H1 (cell line): ENCODE measurements at regions not wholly inside any gene's neighbourhood (a gene's known extent, or its start where the extent isn't known, plus 50 kb on each side); places are given as distances from the start of the nearest gene placed in this dataset.

Experiments used
- CTCF ChIA-PET: fragments of 300-600 bp; sonication (Branson Sonifier 250); formaldehyde crosslinking; loops from one replicate; lab custom pipeline; 2021; ENCODE audit not compliant: partially characterized antibody; lab: Charles Lee
- POLR2A ChIA-PET: fragments of 300-600 bp; sonication (Branson Sonifier 250); formaldehyde crosslinking; loops from one replicate; lab custom pipeline; 2021; ENCODE audit warnings: inconsistent platforms; ENCODE audit not compliant: partially characterized antibody; lab: Charles Lee
- DNase-seq, 2 experiments: peaks; one replicate each; pipeline versions ENCODE4 v3.0.0 to v3.0.0-alpha.2; 2010 to 2022; ENCODE audit warnings: low spot score in 2 of 2, low read depth in 1 of 2, mixed read lengths in 1 of 2
- FAIRE-seq: peaks from 2 replicates; lab custom pipeline; 2011; peaks lifted over from hg19 to GRCh38; lab: Jason Lieb, UNC
- H2AFZ ChIP-seq: 2 replicates; pipeline ENCODE4 v1.8.1; 2012; ENCODE audit warnings: low read length, inconsistent platforms
- H2AK5ac ChIP-seq: 2 replicates; pipeline ENCODE4 v1.6.1; 2013; ENCODE audit warnings: low read depth, low read length
- H2BK120ac ChIP-seq: replicated peaks from 2 replicates; pipeline ENCODE3; 2013; ENCODE audit warnings: low read depth, low read length, inconsistent platforms
- H2BK12ac ChIP-seq: 2 replicates; pipeline ENCODE4 v1.6.1; 2013; ENCODE audit warnings: low read depth, low read length
- H2BK15ac ChIP-seq: 2 replicates; pipeline ENCODE4 v1.6.1; 2013; ENCODE audit warnings: low read length
- H2BK20ac ChIP-seq: 2 replicates; pipeline ENCODE4 v1.6.1; 2013; ENCODE audit warnings: low read length
- H2BK5ac ChIP-seq: 2 replicates; pipeline ENCODE4 v1.6.1; 2013; ENCODE audit warnings: low read depth, low read length
- H3K14ac ChIP-seq: 2 replicates; pipeline ENCODE4 v1.6.1; 2013; ENCODE audit warnings: inconsistent platforms; ENCODE audit not compliant: insufficient read length
- H3K18ac ChIP-seq: 2 replicates; pipeline ENCODE4 v1.6.1; 2013; ENCODE audit warnings: low read length; ENCODE audit errors: extremely low read depth
- H3K23ac ChIP-seq: 2 replicates; pipeline ENCODE4 v1.6.1; 2013; ENCODE audit warnings: inconsistent platforms; ENCODE audit not compliant: insufficient read length
- H3K23me2 ChIP-seq: 2 replicates; pipeline ENCODE4 v1.6.1; 2013; ENCODE audit warnings: low read depth, low read length
- H3K27ac ChIP-seq: 2 replicates; pipeline ENCODE4 v1.6.1; 2011; ENCODE audit warnings: low read depth, low read length, inconsistent platforms
- H3K27me3 ChIP-seq, 4 experiments: replicated peaks in 1 of 4; 1 replicate in 1 of 4; 2 replicates in 3 of 4; pipeline versions ENCODE4 v1.6.1 to v1.8.1; 2011 to 2013; ENCODE audit warnings: low read length in 3 of 4, mild to moderate bottlenecking in 3 of 4, inconsistent platforms in 2 of 4, mixed read lengths in 2 of 4, moderate library complexity in 1 of 4; ENCODE audit not compliant: control insufficient read depth in 3 of 4, insufficient read depth in 3 of 4; ENCODE audit errors: extremely low read depth in 1 of 4
- H3K36me3 ChIP-seq, 4 experiments: 2 replicates each; pipeline versions ENCODE4 v1.6.1 to v1.8.1; 2011 to 2013; ENCODE audit warnings: mild to moderate bottlenecking in 4 of 4, low read length in 3 of 4, moderate library complexity in 2 of 4, control low read depth in 1 of 4, inconsistent platforms in 1 of 4; ENCODE audit not compliant: insufficient read depth in 4 of 4, control insufficient read depth in 2 of 4
- H3K4ac ChIP-seq: replicated peaks from 2 replicates; pipeline ENCODE3; 2013; ENCODE audit warnings: low read length, low read depth, mixed read lengths, inconsistent platforms; ENCODE audit not compliant: insufficient read length
- H3K4me1 ChIP-seq, 4 experiments: replicated peaks in 1 of 4; 1 replicate in 1 of 4; 2 replicates in 3 of 4; pipeline versions ENCODE4 v1.6.1 to v1.8.1; 2011 to 2013; ENCODE audit warnings: low read length in 3 of 4, inconsistent platforms in 2 of 4, mixed read lengths in 1 of 4; ENCODE audit not compliant: insufficient read depth in 4 of 4, control insufficient read depth in 3 of 4
- H3K4me2 ChIP-seq, 2 experiments: 2 replicates each; pipeline versions ENCODE4 v1.6.1 to v1.8.1; 2011 to 2013; ENCODE audit warnings: low read depth in 2 of 2, low read length in 2 of 2, control low read depth in 1 of 2, inconsistent platforms in 1 of 2, mild to moderate bottlenecking in 1 of 2; ENCODE audit not compliant: insufficient read depth in 1 of 2
- H3K4me3 ChIP-seq, 4 experiments: fragments of 200-600, 300-600 bp in 1 of 4; sonication (generic), shearing (Covaris generic), sonication (Bioruptor Twin) in 1 of 4; 2 replicates each; pipeline versions ENCODE4 v1.5.1 to v1.8.1; 2011 to 2016; ENCODE audit warnings: low read length in 4 of 4, low read depth in 3 of 4, control low read depth in 2 of 4, inconsistent platforms in 2 of 4, mild to moderate bottlenecking in 2 of 4, mixed read lengths in 1 of 4, moderate library complexity in 1 of 4; ENCODE audit not compliant: insufficient read depth in 2 of 4; ENCODE audit errors: extremely low read depth in 1 of 4
- H3K56ac ChIP-seq: replicated peaks from 2 replicates; pipeline ENCODE3; 2013; ENCODE audit warnings: low read depth, mild to moderate bottlenecking, mixed read lengths, low read length, inconsistent platforms; ENCODE audit not compliant: insufficient read length
- H3K79me1 ChIP-seq: 2 replicates; pipeline ENCODE4 v1.6.1; 2013; ENCODE audit warnings: low read depth, low read length, control low read depth
- H3K79me2 ChIP-seq, 2 experiments: 2 replicates each; pipeline versions ENCODE4 v1.6.1 to v1.8.1; 2012 to 2013; ENCODE audit warnings: low read length in 2 of 2, mild to moderate bottlenecking in 2 of 2, inconsistent platforms in 1 of 2; ENCODE audit not compliant: insufficient read depth in 2 of 2, control insufficient read depth in 1 of 2
- H3K9ac ChIP-seq, 4 experiments: replicated peaks in 1 of 4; 1 replicate in 1 of 4; 2 replicates in 3 of 4; pipeline versions ENCODE4 v1.6.1 to v1.8.1; 2011 to 2013; ENCODE audit warnings: low read depth in 3 of 4, low read length in 3 of 4, control low read depth in 2 of 4, mild to moderate bottlenecking in 2 of 4, moderate library complexity in 2 of 4, inconsistent platforms in 1 of 4; ENCODE audit errors: extremely low read depth in 1 of 4
- H3K9me3 ChIP-seq, 2 experiments: 2 replicates each; pipeline versions ENCODE4 v1.6.1 to v1.8.1; 2012 to 2013; ENCODE audit warnings: mild to moderate bottlenecking in 2 of 2, moderate library complexity in 2 of 2, control low read depth in 1 of 2, inconsistent platforms in 1 of 2, low read depth in 1 of 2, low read length in 1 of 2, mixed read lengths in 1 of 2; ENCODE audit not compliant: insufficient read depth in 2 of 2
- H4K20me1 ChIP-seq, 2 experiments: replicated peaks in 1 of 2; 2 replicates each; pipeline versions ENCODE3 to v1.8.1; 2011 to 2013; ENCODE audit warnings: inconsistent platforms in 2 of 2, low read length in 2 of 2, mild to moderate bottlenecking in 1 of 2; ENCODE audit not compliant: insufficient read depth in 2 of 2, control insufficient read depth in 1 of 2
- H4K5ac ChIP-seq: 2 replicates; pipeline ENCODE4 v1.6.1; 2013; ENCODE audit warnings: low read length, low read depth, mixed read lengths, inconsistent platforms; ENCODE audit not compliant: insufficient read length
- H4K8ac ChIP-seq: 2 replicates; pipeline ENCODE4 v1.8.0; 2013; ENCODE audit warnings: mild to moderate bottlenecking, moderate library complexity, low read length, inconsistent platforms; ENCODE audit not compliant: insufficient read depth; ENCODE audit errors: extremely low read depth
- H4K91ac ChIP-seq: replicated peaks from 2 replicates; pipeline ENCODE3; 2013; ENCODE audit warnings: low read length, mixed read lengths, inconsistent platforms; ENCODE audit not compliant: insufficient read length
- TEAD4 ChIP-seq: IDR thresholded peaks from 2 replicates; pipeline ENCODE4 v1.6.1; 2012; ENCODE audit warnings: low read depth, low read length, inconsistent platforms, mixed read lengths
- WGBS, 2 experiments: shearing (Covaris generic) in 1 of 2; methylation state at CpG; one replicate each; pipeline versions ENCODE4 v1.1.6 to v1.1.7; 2013 to 2015; ENCODE audit warnings: low lambda C conversion rate in 2 of 2, mixed read lengths in 2 of 2, inconsistent platforms in 1 of 2, low coverage in 1 of 2, missing lambda C conversion rate in 1 of 2; ENCODE audit not compliant: insufficient replicate concordance in 2 of 2, insufficient coverage in 1 of 2, insufficient read length in 1 of 2; ENCODE audit errors: extremely low coverage in 1 of 2, missing lambda C conversion rate in 1 of 2; 5-methylcytosine and 5-hydroxymethylcytosine counted together
- TF ChIP-seq, protein P1 (sequence below), 3 experiments: IDR thresholded peaks; 1 replicate in 2 of 3; 2 replicates in 1 of 3; pipeline versions ENCODE4 v1.5.1 to v1.6.1; 2011; ENCODE audit warnings: low read length in 3 of 3, mild to moderate bottlenecking in 3 of 3, inconsistent platforms in 2 of 3, low read depth in 1 of 3, moderate library complexity in 1 of 3; ENCODE audit not compliant: insufficient read depth in 1 of 3; ENCODE audit errors: control extremely low read depth in 1 of 3

DNA sequence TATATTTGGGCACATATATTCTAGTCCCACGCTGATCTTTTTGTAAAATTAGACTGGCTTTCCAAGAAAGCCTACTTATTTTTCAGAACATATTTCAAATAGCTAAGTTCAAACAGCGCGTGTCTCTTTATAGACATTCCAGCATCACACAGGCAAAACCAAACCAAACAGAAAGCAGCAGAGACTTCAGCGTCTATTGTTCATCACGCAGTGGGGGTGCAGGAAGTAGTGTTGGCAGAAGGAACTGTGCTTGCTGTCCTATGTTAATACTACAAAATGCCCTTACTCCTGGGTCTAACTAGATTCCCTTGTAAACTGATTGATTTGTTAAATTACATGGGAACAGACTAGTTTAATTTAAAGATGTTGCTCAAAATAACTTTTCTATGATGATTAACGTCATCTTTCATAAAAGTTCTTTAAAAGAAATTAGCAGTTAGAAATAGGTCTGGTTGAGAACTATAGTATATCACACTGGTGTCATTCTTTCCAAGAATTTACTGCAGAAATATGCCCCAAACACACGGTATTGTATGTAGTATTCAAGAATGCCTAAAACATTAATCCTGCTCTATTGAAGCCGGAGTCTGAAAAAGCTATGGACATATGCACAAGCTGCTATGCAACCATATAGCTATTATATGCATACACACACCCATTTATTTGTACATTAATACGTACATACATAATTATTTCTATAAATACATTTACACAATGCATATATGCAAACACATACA is 436.3 kb downstream of the CBLN2 start:
- Histone ChIP-seq H3K56ac (no peak overlapping the region), H4K91ac (no peak overlapping the region), H3K4me2 (no peak overlapping the region), H3K79me1 (no peaks in the 10 kb centered on the region), H3K36me3 (no peaks in the 10 kb centered on the region), H3K4me3 (no peak overlapping the region), H3K9ac (no peak overlapping the region), H4K5ac (no peak overlapping the region), H2AK5ac (no peak overlapping the region), H3K27ac (no peak overlapping the region), H2BK15ac (no peak overlapping the region), H2BK120ac (no peak overlapping the region), H2AFZ (no peak overlapping the region), H3K4me1 (no peaks in the 10 kb centered on the region), H4K20me1 (no peaks in the 10 kb centered on the region), H3K23me2 (no peaks in the 10 kb centered on the region), H4K8ac (no peak overlapping the region), H3K14ac (no peak overlapping the region), H3K18ac (no peak overlapping the region), H2BK5ac (no peak overlapping the region), H3K79me2 (no peaks in the 10 kb centered on the region), H3K23ac (no peak overlapping the region), H3K9me3 (peaks cover 12 to 14% of the 10 kb centered on the region in 2 experiments; a peak in 2 of 4 replicates), H3K27me3 (no peaks in the 10 kb centered on the region), H2BK12ac (no peak overlapping the region), H2BK20ac (no peak overlapping the region), H3K4ac (no peak overlapping the region)
- WGBS, 2 experiments, result 61% methylated on average over 9 of the region's 9 CpGs; no CpG with 5 or more reads in 1 of the 2 experiments
- peak; percentile 2 to 54 for DNase-seq
- 0 out of 2 replicates have a peak, but pooled peaks have one; percentile 18 for TF ChIP-seq TEAD4
- TF ChIP-seq, protein P1, sequence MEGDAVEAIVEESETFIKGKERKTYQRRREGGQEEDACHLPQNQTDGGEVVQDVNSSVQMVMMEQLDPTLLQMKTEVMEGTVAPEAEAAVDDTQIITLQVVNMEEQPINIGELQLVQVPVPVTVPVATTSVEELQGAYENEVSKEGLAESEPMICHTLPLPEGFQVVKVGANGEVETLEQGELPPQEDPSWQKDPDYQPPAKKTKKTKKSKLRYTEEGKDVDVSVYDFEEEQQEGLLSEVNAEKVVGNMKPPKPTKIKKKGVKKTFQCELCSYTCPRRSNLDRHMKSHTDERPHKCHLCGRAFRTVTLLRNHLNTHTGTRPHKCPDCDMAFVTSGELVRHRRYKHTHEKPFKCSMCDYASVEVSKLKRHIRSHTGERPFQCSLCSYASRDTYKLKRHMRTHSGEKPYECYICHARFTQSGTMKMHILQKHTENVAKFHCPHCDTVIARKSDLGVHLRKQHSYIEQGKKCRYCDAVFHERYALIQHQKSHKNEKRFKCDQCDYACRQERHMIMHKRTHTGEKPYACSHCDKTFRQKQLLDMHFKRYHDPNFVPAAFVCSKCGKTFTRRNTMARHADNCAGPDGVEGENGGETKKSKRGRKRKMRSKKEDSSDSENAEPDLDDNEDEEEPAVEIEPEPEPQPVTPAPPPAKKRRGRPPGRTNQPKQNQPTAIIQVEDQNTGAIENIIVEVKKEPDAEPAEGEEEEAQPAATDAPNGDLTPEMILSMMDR (IDR thresholded peaks at IDR 0.05; ENCODE audit: control extremely low read depth in 1 of 3, insufficient read depth in 1 of 3, low read depth in 1 of 3, low read length in 3 of 3), result no peak
- ChIA-PET CTCF (interaction anchor here (0.6 kb wide), 1 partner anchor 52 kb away, joined by 5 read pairs; no protein-coding TSS in a partner anchor), POLR2A (no interaction called here)
- no peak for FAIRE-seq
